Esophagus muscularis mucosa (tissue), 4 donors: ENCODE measurements at regions not wholly inside any gene's neighbourhood (a gene's known extent, or its start where the extent isn't known, plus 50 kb on each side); places are given as distances from the start of the nearest gene placed in this dataset.

ENCODE experiments used
- DNase-seq: peaks from one replicate; pipeline ENCODE4 v3.0.0-alpha.2; 2017; ENCODE audit errors: extremely low spot score
- H3K27ac ChIP-seq, 4 donors: fragments of 200-600 bp; sonication (generic); replicated peaks in 1 of 4; 1 replicate in 3 of 4; 2 replicates in 1 of 4; pipeline ENCODE4 v1.5.1; 2016 to 2019; ENCODE audit warnings: mild to moderate bottlenecking in 1 of 4
- H3K27me3 ChIP-seq, 4 donors: fragments of 200-600 bp; sonication (generic); one replicate each; pipeline versions ENCODE4 v1.5.1 to v1.6.0; 2016 to 2019
- H3K36me3 ChIP-seq, 4 donors: fragments of 200-600 bp; sonication (generic); one replicate each; pipeline ENCODE4 v1.5.1; 2016 to 2019
- H3K4me1 ChIP-seq, 4 donors: fragments of 200-600 bp; sonication (generic); one replicate each; pipeline ENCODE4 v1.5.1; 2016 to 2019
- H3K4me3 ChIP-seq, 4 donors: fragments of 200-600 bp; sonication (generic); 1 replicate in 2 of 4; 2 replicates in 2 of 4; pipeline ENCODE4 v1.5.1; 2016 to 2019; ENCODE audit warnings: mild to moderate bottlenecking in 4 of 4, moderate library complexity in 1 of 4
- H3K9me3 ChIP-seq, 4 donors: fragments of 200-600 bp; sonication (generic); 1 replicate in 3 of 4; 2 replicates in 1 of 4; pipeline ENCODE4 v1.5.1; 2016 to 2019
- EP300 ChIP-seq: sonication (generic); formaldehyde crosslinking; IDR thresholded peaks from one replicate; pipeline ENCODE4 v1.6.1; 2017; ENCODE audit warnings: antibody characterized with exemption
- POLR2A ChIP-seq: fragments of 450-650 bp; IDR thresholded peaks from one replicate; pipeline ENCODE4 v1.6.1; 2017; ENCODE audit warnings: antibody characterized with exemption, moderate library complexity, mild to moderate bottlenecking, low read depth
- POLR2AphosphoS5 ChIP-seq, 2 donors: sonication (generic); formaldehyde crosslinking; IDR thresholded peaks; one replicate each; pipeline ENCODE4 v1.6.1; 2017; ENCODE audit warnings: antibody characterized with exemption in 2 of 2
- WGBS: methylation state at CpG from one replicate; pipeline ENCODE4 v1.1.5; 2018; 5-methylcytosine and 5-hydroxymethylcytosine counted together
- intact Hi-C: fragments of 100-400 bp; cut with DNase I; formaldehyde crosslinking; loops from one replicate; pipeline ENCODE4 v1.15.1; 2023
- TF ChIP-seq, protein P1 (sequence below), 3 experiments: fragments of 200-600 bp in 2 of 3; fragments of 450-650 bp in 1 of 3; sonication (generic) in 2 of 3; IDR thresholded peaks; one replicate each; pipeline ENCODE4 v1.5.1; 2017 to 2019; ENCODE audit warnings: antibody characterized with exemption in 3 of 3, mild to moderate bottlenecking in 2 of 3, moderate library complexity in 1 of 3

DNA sequence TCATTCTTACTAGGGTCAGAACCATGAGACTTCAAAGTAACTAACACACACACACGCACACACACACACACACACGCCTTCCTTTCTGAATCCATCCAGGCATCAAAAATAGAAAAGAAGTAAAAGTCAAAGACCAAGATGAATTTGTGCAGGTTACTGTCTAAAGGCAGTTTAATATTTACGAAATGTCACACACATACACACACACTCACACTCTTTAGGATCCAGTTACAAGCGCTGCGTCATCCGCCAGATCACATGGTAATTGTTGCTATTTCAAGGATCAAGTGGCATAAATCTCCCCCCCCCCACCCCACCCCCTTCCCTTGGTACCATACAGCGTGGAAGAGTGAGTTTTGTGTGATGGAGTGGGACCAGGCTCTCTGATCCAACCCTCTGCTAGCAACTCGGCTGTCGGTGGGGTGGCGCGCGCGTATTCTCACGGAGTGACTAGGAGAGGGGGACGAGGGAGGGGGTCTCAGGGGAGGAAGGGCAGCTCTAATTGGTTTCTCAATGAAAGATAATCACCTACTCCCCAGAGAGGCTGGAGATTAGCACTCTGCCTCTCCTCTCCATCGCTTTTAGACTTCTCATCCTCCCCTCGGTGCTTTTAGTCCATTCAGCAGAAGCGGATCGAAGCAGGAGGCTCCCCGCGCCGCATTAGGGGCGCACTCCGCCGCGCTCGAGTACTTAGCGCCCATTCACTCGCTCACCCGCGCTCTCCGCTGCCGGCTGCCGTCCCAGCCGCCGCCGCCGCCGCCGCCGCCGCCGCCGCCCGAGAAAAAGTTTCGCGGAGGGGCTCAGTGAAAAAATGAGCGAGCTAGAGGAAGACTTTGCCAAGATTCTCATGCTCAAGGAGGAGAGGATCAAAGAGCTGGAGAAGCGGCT is 83.5 kb upstream of the PRKG1 start:
- WGBS = 2% methylated on average over 46 of the region's 49 CpGs
- Histone ChIP-seq H3K27me3 (peaks cover 0 to 22% (median 0%) of the 10 kb centered on the region in 4 donors), H3K9me3 (no peaks in the 10 kb centered on the region), H3K36me3 (no peaks in the 10 kb centered on the region), H3K27ac (peak overlapping the region; percentile 82 to 92 (median 87)), H3K4me1 (peaks cover 4 to 48% (median 43%) of the 10 kb centered on the region in 4 donors), H3K4me3 (peak overlapping the region; percentile 63 to 77 (median 72))
- TF ChIP-seq EP300 (no peak), POLR2A (no peak)
- TF ChIP-seq, protein P1, sequence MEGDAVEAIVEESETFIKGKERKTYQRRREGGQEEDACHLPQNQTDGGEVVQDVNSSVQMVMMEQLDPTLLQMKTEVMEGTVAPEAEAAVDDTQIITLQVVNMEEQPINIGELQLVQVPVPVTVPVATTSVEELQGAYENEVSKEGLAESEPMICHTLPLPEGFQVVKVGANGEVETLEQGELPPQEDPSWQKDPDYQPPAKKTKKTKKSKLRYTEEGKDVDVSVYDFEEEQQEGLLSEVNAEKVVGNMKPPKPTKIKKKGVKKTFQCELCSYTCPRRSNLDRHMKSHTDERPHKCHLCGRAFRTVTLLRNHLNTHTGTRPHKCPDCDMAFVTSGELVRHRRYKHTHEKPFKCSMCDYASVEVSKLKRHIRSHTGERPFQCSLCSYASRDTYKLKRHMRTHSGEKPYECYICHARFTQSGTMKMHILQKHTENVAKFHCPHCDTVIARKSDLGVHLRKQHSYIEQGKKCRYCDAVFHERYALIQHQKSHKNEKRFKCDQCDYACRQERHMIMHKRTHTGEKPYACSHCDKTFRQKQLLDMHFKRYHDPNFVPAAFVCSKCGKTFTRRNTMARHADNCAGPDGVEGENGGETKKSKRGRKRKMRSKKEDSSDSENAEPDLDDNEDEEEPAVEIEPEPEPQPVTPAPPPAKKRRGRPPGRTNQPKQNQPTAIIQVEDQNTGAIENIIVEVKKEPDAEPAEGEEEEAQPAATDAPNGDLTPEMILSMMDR (IDR thresholded peaks at IDR 0.05) = no peak
- intact Hi-C loops = loop anchor here (5.0 kb wide), 1 partner anchor 81 kb away; the partner anchor contains the start of gene PRKG1
- DNase-seq = no peak

DNA sequence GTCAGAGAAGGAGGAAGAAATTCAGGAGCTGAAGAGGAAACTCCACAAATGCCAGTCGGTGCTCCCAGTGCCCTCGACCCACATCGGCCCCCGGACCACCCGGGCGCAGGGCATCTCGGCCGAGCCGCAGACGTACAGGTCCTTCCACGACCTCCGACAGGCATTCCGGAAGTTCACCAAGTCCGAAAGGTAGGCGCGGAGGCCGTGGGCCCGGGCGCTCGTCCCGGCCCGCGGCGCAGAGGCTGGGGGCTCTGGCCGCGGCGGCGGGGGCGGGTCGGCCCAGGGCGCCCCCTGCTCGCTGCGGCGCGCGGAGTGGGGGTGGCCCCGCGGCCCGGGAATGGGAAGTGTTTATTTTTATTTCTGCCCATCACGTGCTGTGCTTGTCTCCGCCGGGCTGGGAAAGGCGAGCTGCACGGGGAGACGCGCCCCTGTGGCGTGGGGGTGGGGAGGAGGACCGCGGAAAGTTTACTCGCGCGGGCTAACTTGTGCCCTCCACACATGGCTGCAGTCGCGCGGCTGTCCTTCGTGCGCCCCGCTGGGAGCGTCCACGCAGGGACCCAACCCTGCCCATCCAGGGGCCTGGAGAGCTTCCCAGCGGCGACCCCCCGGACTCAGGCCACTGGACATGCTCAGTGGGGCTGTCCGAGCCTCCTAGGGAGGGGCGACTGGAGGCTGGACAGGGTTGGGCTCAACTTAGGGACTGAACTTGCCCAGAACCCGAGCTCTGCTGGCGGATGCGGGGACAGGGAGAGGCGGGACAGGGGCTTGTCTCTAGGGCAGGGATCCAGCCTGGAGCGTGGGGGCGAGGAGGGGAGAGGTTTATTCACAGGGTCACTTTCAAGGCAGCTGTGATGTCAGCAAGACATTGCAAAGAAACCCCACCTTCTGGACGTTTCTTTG is 82.6 kb upstream of the PRKG1 start:
- H3K4me3 ChIP-seq = peak overlapping the region; percentile 63 to 77 (median 72)
- no peak for TF ChIP-seq EP300
- TF ChIP-seq POLR2AphosphoS5 (IDR thresholded peaks at IDR 0.05) = peak; percentile 41 to 43
- H3K27me3 ChIP-seq = peaks cover 0 to 22% (median 0%) of the 10 kb centered on the region in 4 donors
- no peak for DNase-seq
- peaks cover 4 to 48% (median 43%) of the 10 kb centered on the region in 4 donors for H3K4me1 ChIP-seq
- no peaks in the 10 kb centered on the region for H3K36me3 ChIP-seq
- no peaks in the 10 kb centered on the region for H3K9me3 ChIP-seq
- peak overlapping the region; percentile 82 to 92 (median 87) for H3K27ac ChIP-seq
- intact Hi-C loops = loop anchor here (5.0 kb wide), 1 partner anchor 81 kb away; the partner anchor contains the start of gene PRKG1
- WGBS = under 1% methylated on average over 60 of the region's 72 CpGs

DNA sequence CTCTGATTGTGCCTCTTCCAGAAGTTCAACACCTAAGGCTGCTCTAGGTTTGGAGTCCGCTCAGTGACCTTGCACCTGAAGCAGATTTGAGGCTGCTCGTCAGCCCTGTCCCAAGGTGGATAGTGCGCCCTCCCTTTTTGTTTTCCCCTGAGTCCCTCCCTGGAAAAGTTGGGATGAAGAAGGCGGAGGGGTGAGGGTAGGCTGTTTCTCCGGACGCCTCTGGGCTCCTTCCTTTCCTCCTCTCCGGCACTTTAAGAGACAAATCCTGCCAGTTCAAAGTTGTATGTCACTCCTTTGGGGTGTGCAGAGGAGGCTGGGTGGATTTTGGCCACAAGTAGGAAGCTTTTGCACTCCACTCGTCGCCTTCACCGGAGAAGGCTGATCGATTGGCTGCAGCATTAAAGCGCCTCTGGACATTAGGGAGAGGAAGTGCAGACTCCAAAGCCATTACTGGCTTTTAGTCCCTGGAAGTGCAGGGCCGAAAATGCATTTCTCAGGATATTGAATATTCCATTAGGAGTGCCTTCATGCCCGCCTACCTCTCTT is 81.9 kb upstream of the PRKG1 start:
- WGBS = 15% methylated on average over 14 of the region's 14 CpGs

DNA sequence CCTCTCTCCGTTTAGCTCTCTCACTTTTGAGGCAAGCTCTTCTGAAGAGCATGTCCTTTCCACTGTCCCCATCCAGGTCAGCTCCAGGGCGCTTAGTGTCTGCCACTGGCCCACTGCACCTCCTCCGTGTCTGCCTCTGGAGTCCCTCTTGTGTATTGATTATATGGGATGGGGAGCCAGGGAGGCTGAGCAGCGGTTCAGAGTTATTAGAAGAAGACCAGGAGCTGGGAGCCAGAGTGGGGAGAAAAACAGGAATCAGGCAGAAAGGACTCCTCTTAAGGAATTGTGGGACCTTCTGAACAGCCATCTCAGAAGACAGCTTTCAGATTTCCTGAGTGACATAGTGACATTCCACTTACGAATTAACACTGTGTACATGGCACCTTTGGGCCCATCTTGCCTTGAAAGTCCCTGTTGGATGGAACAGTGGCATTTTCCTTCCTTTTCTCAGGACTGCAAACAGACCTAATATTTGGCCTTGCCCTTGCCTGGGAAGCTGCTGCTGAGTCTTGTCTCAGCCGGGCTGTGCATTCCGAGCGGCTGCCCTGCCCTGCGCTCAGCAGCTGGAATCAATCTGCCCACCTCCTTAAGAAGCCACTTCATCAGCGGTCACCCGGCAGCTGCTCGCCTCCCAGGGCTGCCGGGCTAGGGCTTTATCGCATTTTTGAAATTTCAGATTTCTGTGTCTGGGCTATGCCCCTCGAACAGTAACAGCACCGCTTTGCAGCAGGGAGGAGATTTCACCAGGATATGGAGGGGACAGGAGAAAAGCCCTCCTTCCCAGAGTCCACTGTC is 81.1 kb upstream of the PRKG1 start:
- Histone ChIP-seq H3K9me3 (no peaks in the 10 kb centered on the region), H3K27ac (peak overlapping the region; percentile 82 to 92 (median 87)), H3K36me3 (no peaks in the 10 kb centered on the region), H3K4me3 (peak overlapping the region; percentile 63 to 77 (median 72)), H3K4me1 (peaks cover 4 to 53% (median 43%) of the 10 kb centered on the region in 4 donors), H3K27me3 (peaks cover 0 to 22% (median 0%) of the 10 kb centered on the region in 4 donors)
- intact Hi-C loops = loop anchor here (5.0 kb wide), 1 partner anchor 79 kb away; the partner anchor contains the start of gene PRKG1
- 24% methylated on average over 12 of the region's 16 CpGs for WGBS
- no peak for TF ChIP-seq POLR2A
- TF ChIP-seq, protein P1 (IDR thresholded peaks at IDR 0.05) = no peak
- peak in 1 of 2 donors; percentile 3 for TF ChIP-seq POLR2AphosphoS5 (IDR thresholded peaks at IDR 0.05)
- TF ChIP-seq EP300 = no peak
- no peak for DNase-seq

More for the DNA sequence above, 81.9 kb upstream of the PRKG1 start:
- peaks cover 4 to 48% (median 43%) of the 10 kb centered on the region in 4 donors for H3K4me1 ChIP-seq
- no peaks in the 10 kb centered on the region for H3K36me3 ChIP-seq
- intact Hi-C loops = loop anchor here (5.0 kb wide), 1 partner anchor 80 kb away; the partner anchor contains the start of gene PRKG1
- DNase-seq = no peak
- H3K9me3 ChIP-seq = no peaks in the 10 kb centered on the region
- H3K27ac ChIP-seq = peak overlapping the region; percentile 82 to 92 (median 87)
- no peak for TF ChIP-seq POLR2A
- TF ChIP-seq, protein P1 (IDR thresholded peaks at IDR 0.05) = no peak
- TF ChIP-seq POLR2AphosphoS5 (IDR thresholded peaks at IDR 0.05) = no peak
- TF ChIP-seq EP300 = no peak
- H3K4me3 ChIP-seq = peak overlapping the region; percentile 63 to 77 (median 72)
- H3K27me3 ChIP-seq = peaks cover 0 to 22% (median 0%) of the 10 kb centered on the region in 4 donors
